Mucosa of descending colon (tissue), 3 donors: ENCODE measurements at regions not wholly inside any gene's neighbourhood (a gene's known extent, or its start where the extent isn't known, plus 50 kb on each side); places are given as distances from the start of the nearest gene placed in this dataset.

Source experiments
- ATAC-seq: fragments of 200-7000 bp; cut with Tn5 transposase; one replicate; pipeline ENCODE4 v1.9.1; 2020; ENCODE audit warnings: mild to moderate bottlenecking, moderate library complexity
- DNase-seq, 3 donors: peaks; one replicate each; pipeline ENCODE4 v3.0.0-alpha.2; 2020
- H3K36me3 ChIP-seq: fragments of 200-600 bp; one replicate; pipeline ENCODE4 v1.8.0; 2021; ENCODE audit warnings: low read depth, mild to moderate bottlenecking
- H3K4me1 ChIP-seq: fragments of 200-600 bp; one replicate; pipeline ENCODE4 v1.8.0; 2021; ENCODE audit warnings: low read depth, mild to moderate bottlenecking
- H3K4me3 ChIP-seq: fragments of 200-600 bp; one replicate; pipeline ENCODE4 v1.8.0; 2021; ENCODE audit warnings: mild to moderate bottlenecking
- H3K9me3 ChIP-seq: fragments of 200-600 bp; one replicate; pipeline ENCODE4 v1.8.0; 2021; ENCODE audit warnings: mild to moderate bottlenecking
- intact Hi-C, 2 donors: fragments of 100-400 bp; cut with DNase I in 1 of 2; cut with micrococcal nuclease in 1 of 2; formaldehyde crosslinking; loops; one replicate each; pipeline versions ENCODE4 v1.11.0 to v1.11.1; 2022; cut with DNase I, micrococcal nuclease
- TF ChIP-seq, protein P1 (sequence below): fragments of 200-600 bp; IDR thresholded peaks from one replicate; pipeline ENCODE4 v1.8.0; 2022; ENCODE audit warnings: antibody characterized with exemption, mild to moderate bottlenecking
- donor health status: DM: no; HTN: no; CAD: no; lungs with moderate emphysema.
- donor health status: DM: no; HTN: no; CAD: no.
- donor health status: DM: no; HTN: yes; CAD: no.

DNA sequence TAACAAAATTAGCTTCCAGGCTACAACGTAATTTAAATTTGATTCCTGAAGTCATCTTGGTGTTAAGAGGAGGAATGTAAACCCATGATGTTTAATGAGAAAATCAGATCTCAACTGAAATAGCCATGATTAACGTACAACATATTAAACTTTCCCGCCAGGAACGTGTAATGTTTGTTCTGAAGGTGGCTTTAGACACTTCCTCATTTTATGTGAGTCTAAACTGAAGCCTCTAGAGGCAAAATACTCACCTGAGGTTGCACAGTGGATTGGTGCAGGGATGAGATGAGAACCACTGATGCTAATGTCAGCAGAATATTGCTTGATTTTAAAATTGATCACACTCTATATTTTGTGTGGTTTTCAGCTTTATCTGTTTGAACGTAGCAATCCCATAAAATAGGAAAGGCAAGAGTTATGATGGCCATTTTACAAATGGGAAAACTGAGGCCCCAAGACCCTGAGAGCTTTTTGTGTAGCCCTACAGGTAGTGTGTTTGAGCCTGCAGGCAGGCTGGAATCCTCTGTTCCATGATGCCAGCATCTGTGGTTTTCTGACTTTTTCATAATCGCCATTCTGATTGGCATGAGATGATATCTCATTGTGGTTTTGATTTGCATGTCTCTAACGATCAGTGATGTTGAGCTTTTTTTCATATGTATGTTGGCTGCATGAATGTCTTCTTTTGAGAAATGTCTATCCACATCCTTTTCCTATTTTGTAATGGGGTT lies 243.7 kb upstream of the BMPER start:
- ATAC-seq = no peak
- intact Hi-C loops = no loop called here
- TF ChIP-seq, protein P1, sequence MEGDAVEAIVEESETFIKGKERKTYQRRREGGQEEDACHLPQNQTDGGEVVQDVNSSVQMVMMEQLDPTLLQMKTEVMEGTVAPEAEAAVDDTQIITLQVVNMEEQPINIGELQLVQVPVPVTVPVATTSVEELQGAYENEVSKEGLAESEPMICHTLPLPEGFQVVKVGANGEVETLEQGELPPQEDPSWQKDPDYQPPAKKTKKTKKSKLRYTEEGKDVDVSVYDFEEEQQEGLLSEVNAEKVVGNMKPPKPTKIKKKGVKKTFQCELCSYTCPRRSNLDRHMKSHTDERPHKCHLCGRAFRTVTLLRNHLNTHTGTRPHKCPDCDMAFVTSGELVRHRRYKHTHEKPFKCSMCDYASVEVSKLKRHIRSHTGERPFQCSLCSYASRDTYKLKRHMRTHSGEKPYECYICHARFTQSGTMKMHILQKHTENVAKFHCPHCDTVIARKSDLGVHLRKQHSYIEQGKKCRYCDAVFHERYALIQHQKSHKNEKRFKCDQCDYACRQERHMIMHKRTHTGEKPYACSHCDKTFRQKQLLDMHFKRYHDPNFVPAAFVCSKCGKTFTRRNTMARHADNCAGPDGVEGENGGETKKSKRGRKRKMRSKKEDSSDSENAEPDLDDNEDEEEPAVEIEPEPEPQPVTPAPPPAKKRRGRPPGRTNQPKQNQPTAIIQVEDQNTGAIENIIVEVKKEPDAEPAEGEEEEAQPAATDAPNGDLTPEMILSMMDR = no peak
- Histone ChIP-seq H3K4me1 (no peaks in the 10 kb centered on the region), H3K9me3 (no peaks in the 10 kb centered on the region), H3K36me3 (no peaks in the 10 kb centered on the region), H3K4me3 (no peak overlapping the region)
- DNase-seq = no peak

- intact Hi-C loops = no loop called here
- peaks cover 6% of the 10 kb centered on the region for H3K4me1 ChIP-seq
- H3K36me3 ChIP-seq = no peaks in the 10 kb centered on the region
- TF ChIP-seq, protein P1 = no peak
- DNase-seq (no peak), ATAC-seq (no peak)
- H3K4me3 ChIP-seq = no peak overlapping the region
- H3K9me3 ChIP-seq = no peaks in the 10 kb centered on the region
These were observed 238.8 kb upstream of the BMPER start for GRCh38 chr7:33666531-33666930.

DNA sequence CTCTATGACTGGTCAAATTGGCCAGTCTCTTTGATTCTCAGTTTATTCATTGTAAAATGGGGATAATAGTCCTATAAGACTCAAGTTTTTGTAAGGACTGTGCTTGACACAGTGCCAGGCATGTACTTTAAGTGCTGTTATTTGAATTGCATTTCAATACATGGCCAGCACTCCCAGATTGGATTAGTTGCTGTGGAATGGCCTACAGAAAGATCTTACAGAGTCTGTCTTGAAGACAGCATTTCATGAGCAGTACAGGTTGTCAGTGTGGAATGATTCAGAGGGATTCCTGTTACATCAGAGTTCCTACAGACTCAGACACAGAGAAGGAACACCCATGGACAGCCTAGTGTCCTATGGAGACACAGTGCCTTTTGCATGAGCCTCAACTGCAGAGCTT lies 238.1 kb upstream of the BMPER start:
- TF ChIP-seq, protein P1 = no peak
- Histone ChIP-seq H3K4me1 (peaks cover 6% of the 10 kb centered on the region), H3K36me3 (no peaks in the 10 kb centered on the region), H3K9me3 (no peaks in the 10 kb centered on the region), H3K4me3 (no peak overlapping the region)
- DNase-seq = no peak
- no peak for ATAC-seq
- intact Hi-C loops = no loop called here

DNA sequence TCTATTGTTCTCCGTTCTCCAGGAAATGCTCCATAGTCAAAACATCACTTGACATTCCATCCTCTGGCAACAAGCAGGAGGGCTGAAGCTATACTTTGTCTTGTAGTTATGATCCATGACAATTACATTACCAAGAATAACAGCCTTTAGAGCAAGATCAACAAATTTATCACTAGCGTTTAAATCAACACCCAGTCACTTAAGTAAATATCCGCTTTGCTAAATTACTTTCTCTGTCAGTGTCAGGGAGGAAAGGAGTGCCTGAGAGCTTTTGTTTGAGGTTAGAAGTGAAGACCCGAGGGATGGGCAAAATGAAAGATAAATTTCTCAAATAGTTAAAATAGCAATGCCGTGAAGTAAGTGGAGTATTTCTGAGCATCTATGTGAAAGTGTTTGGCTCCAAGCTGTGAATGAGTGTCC lies 236.1 kb upstream of the BMPER start:
- TF ChIP-seq, protein P1 = no peak
- Histone ChIP-seq H3K4me3 (no peak overlapping the region), H3K9me3 (no peaks in the 10 kb centered on the region), H3K36me3 (no peaks in the 10 kb centered on the region), H3K4me1 (peaks cover 6% of the 10 kb centered on the region)
- ATAC-seq (peak; percentile 84), DNase-seq (no peak)
- intact Hi-C loops = no loop called here

GRCh38 chr7:33671531-33672262 lies 233.6 kb upstream of the BMPER start:
- H3K9me3 ChIP-seq = no peaks in the 10 kb centered on the region
- intact Hi-C loops = no loop called here
- no peak overlapping the region for H3K4me3 ChIP-seq
- ATAC-seq (no peak), DNase-seq (no peak)
- no peaks in the 10 kb centered on the region for H3K36me3 ChIP-seq
- TF ChIP-seq, protein P1 = no peak
- H3K4me1 ChIP-seq = peaks cover 6% of the 10 kb centered on the region
